SK-N-SH (cell line): ENCODE measurements at regions not wholly inside any gene's neighbourhood (a gene's known extent, or its start where the extent isn't known, plus 50 kb on each side); places are given as distances from the start of the nearest gene placed in this dataset.

Experiments
- CTCF ChIA-PET: fragments of 300-600, 350-600 bp; formaldehyde crosslinking; extraction: SDS; loops from one replicate; lab custom pipeline; 2021; lab: Yijun Ruan, JAX
- POLR2A ChIA-PET: fragments of 350-600 bp; sonication (Branson Sonifier 250); formaldehyde crosslinking; extraction: SDS; loops from one replicate; lab custom pipeline; 2020; ENCODE audit warnings: antibody characterized with exemption, inconsistent platforms; lab: Yijun Ruan, JAX
- DNase-seq: peaks from one replicate; pipeline ENCODE4 v3.0.0; 2012
- H2AFZ ChIP-seq: fragments of 200-600 bp; sonication (generic); 2 replicates; pipeline ENCODE4 v1.8.1; 2016; ENCODE audit warnings: antibody characterized with exemption, mild to moderate bottlenecking, low read depth
- H3F3A ChIP-seq: fragments of 200-600 bp; sonication (generic); replicated peaks from 2 replicates; pipeline ENCODE3; 2016; ENCODE audit warnings: antibody characterized with exemption, mild to moderate bottlenecking; ENCODE audit not compliant: insufficient read depth
- H3K27ac ChIP-seq, 2 experiments: fragments of 200-500 bp in 1 of 2; fragments of 200-600 bp in 1 of 2; sonication (Bioruptor generic) in 1 of 2; sonication (generic), shearing (Covaris generic) in 1 of 2; 2 replicates each; pipeline versions ENCODE4 v1.5.1 to v1.6.1; 2014 to 2016; ENCODE audit warnings: low read depth in 2 of 2, inconsistent platforms in 1 of 2, low read length in 1 of 2, mild to moderate bottlenecking in 1 of 2, mixed read lengths in 1 of 2
- H3K27me3 ChIP-seq: fragments of 200-600 bp; sonication (generic), shearing (Covaris generic); 2 replicates; pipeline ENCODE4 v1.6.1; 2016; ENCODE audit warnings: mixed run types; ENCODE audit not compliant: insufficient read depth
- H3K36me3 ChIP-seq, 2 experiments: fragments of 200-500 bp in 1 of 2; fragments of 200-600 bp in 1 of 2; sonication (Bioruptor generic) in 1 of 2; sonication (generic) in 1 of 2; replicated peaks in 1 of 2; 2 replicates each; pipeline versions ENCODE3 to v1.5.1; 2014 to 2016; ENCODE audit warnings: low read length in 1 of 2, mild to moderate bottlenecking in 1 of 2; ENCODE audit not compliant: insufficient read depth in 2 of 2, control insufficient read depth in 1 of 2
- H3K4me1 ChIP-seq, 2 experiments: fragments of 200-500 bp in 1 of 2; fragments of 200-600 bp in 1 of 2; sonication (Bioruptor generic) in 1 of 2; sonication (generic), shearing (Covaris generic) in 1 of 2; 2 replicates each; pipeline versions ENCODE4 v1.5.1 to v1.6.1; 2014 to 2016; ENCODE audit warnings: low read depth in 1 of 2, low read length in 1 of 2, mixed run types in 1 of 2; ENCODE audit not compliant: insufficient read depth in 2 of 2, control insufficient read depth in 1 of 2
- H3K4me2 ChIP-seq: fragments of 200-600 bp; sonication (generic), shearing (Covaris generic); 2 replicates; pipeline ENCODE4 v1.6.1; 2017; ENCODE audit warnings: mixed run types
- H3K4me3 ChIP-seq, 2 experiments: fragments of 200-500 bp in 1 of 2; fragments of 200-600 bp in 1 of 2; sonication (Bioruptor generic) in 1 of 2; sonication (generic), shearing (Covaris generic) in 1 of 2; 2 replicates each; pipeline versions ENCODE4 v1.5.1 to v1.8.1; 2014 to 2016; ENCODE audit warnings: low read depth in 2 of 2, inconsistent platforms in 1 of 2, low read length in 1 of 2, mild to moderate bottlenecking in 1 of 2, mixed read lengths in 1 of 2, moderate library complexity in 1 of 2
- H3K79me2 ChIP-seq: fragments of 200-600 bp; sonication (generic); 2 replicates; pipeline ENCODE4 v1.8.1; 2017; ENCODE audit warnings: mild to moderate bottlenecking; ENCODE audit not compliant: insufficient read depth
- H3K9ac ChIP-seq: fragments of 200-600 bp; sonication (generic); 2 replicates; pipeline ENCODE4 v1.6.1; 2017; ENCODE audit warnings: mixed run types
- H3K9me2 ChIP-seq: fragments of 200-600 bp; sonication (generic); 2 replicates; pipeline ENCODE4 v1.6.1; 2017; ENCODE audit warnings: mixed run types
- H3K9me3 ChIP-seq: fragments of 200-600 bp; sonication (generic); 2 replicates; pipeline ENCODE4 v1.6.1; 2017; ENCODE audit warnings: mixed run types, mild to moderate bottlenecking, moderate library complexity
- H4K20me1 ChIP-seq: fragments of 200-600 bp; sonication (generic); 2 replicates; pipeline ENCODE4 v1.6.1; 2017; ENCODE audit warnings: mild to moderate bottlenecking, mixed run types; ENCODE audit not compliant: insufficient read depth
- CHD2 ChIP-seq: fragments of 150-350 bp; IDR thresholded peaks from 2 replicates; pipeline ENCODE4 v1.6.1; 2018; ENCODE audit warnings: low read length; ENCODE audit not compliant: partially characterized antibody
- ELF1 ChIP-seq: IDR thresholded peaks from 2 replicates; pipeline ENCODE4 v1.4.0; 2012
- EP300 ChIP-seq, 2 experiments: IDR thresholded peaks; 2 replicates each; pipeline versions ENCODE4 v1.4.0 to v1.6.1; 2012; ENCODE audit warnings: borderline replicate concordance in 1 of 2, low read depth in 1 of 2, low read length in 1 of 2
- EZH2phosphoT487 ChIP-seq: fragments of 200-600 bp; sonication (generic); IDR thresholded peaks from 2 replicates; pipeline ENCODE4 v1.6.1; 2017; ENCODE audit warnings: low read depth, mixed run types, mild to moderate bottlenecking, antibody characterized with exemption, moderate library complexity, borderline replicate concordance
- FOSL2 ChIP-seq: IDR thresholded peaks from 2 replicates; pipeline ENCODE4 v1.4.0; 2012; ENCODE audit warnings: low read depth, mild to moderate bottlenecking, moderate library complexity, borderline replicate concordance
- GABPA ChIP-seq: IDR thresholded peaks from 2 replicates; pipeline ENCODE4 v1.4.0; 2012; ENCODE audit warnings: low read depth, mild to moderate bottlenecking
- GATA2 ChIP-seq: sonication (generic); formaldehyde crosslinking; IDR thresholded peaks from 2 replicates; pipeline ENCODE4 v1.5.0; 2020; ENCODE audit warnings: mild to moderate bottlenecking, missing genetic modification reagents
- IRF3 ChIP-seq: fragments of 150-350 bp; IDR thresholded peaks from 2 replicates; pipeline ENCODE4 v1.6.1; 2016; ENCODE audit warnings: mild to moderate bottlenecking, low read depth, low read length
- MEF2A ChIP-seq: IDR thresholded peaks from 2 replicates; pipeline ENCODE4 v1.4.0; 2012; ENCODE audit warnings: low read depth, borderline replicate concordance
- RAD21 ChIP-seq: IDR thresholded peaks from 2 replicates; pipeline ENCODE4 v1.6.1; 2012; ENCODE audit warnings: mild to moderate bottlenecking, low read length
- RCOR1 ChIP-seq: fragments of 150-350 bp; IDR thresholded peaks from 2 replicates; pipeline ENCODE4 v1.6.1; 2017; ENCODE audit warnings: antibody characterized with exemption, low read length
- REST ChIP-seq: IDR thresholded peaks from 2 replicates; pipeline ENCODE4 v1.6.1; 2012; ENCODE audit warnings: mild to moderate bottlenecking, low read depth, low read length, moderate library complexity
- RFX5 ChIP-seq: IDR thresholded peaks from 2 replicates; pipeline ENCODE4 v1.6.1; 2012; ENCODE audit warnings: mild to moderate bottlenecking, improper control_type of control experiment, low read length
- SIN3A ChIP-seq: IDR thresholded peaks from 2 replicates; pipeline ENCODE4 v1.6.1; 2012; ENCODE audit warnings: low read depth, mild to moderate bottlenecking, low read length, moderate library complexity, borderline replicate concordance
- SMC3 ChIP-seq: IDR thresholded peaks from 2 replicates; pipeline ENCODE4 v1.6.1; 2012; ENCODE audit warnings: low read depth, low read length, improper control_type of control experiment
- TCF12 ChIP-seq: IDR thresholded peaks from 2 replicates; pipeline ENCODE4 v1.4.0; 2012
- WGBS: methylation state at CpG from one replicate; pipeline ENCODE4 v1.1.6; 2017; ENCODE audit warnings: low lambda C conversion rate; 5-methylcytosine and 5-hydroxymethylcytosine counted together
- TF ChIP-seq, protein P1 (sequence below): IDR thresholded peaks from 2 replicates; pipeline ENCODE4 v1.4.0; 2012; ENCODE audit warnings: low read depth
- TF ChIP-seq, protein P2 (sequence below): IDR thresholded peaks from 2 replicates; pipeline ENCODE4; 2012
- TF ChIP-seq, protein P3 (sequence below): IDR thresholded peaks from 2 replicates; pipeline ENCODE4 v1.4.0; 2012; ENCODE audit warnings: low read depth, borderline replicate concordance
- TF ChIP-seq, protein P4 (sequence below): fragments of 150-350 bp; IDR thresholded peaks from 2 replicates; pipeline ENCODE4 v1.6.1; 2017; ENCODE audit warnings: antibody characterized with exemption, low read length, low read depth, borderline replicate concordance

GRCh38 chr1:238830036-238830611 lies 556.2 kb upstream of the CHRM3 start:
- H3K9me2 ChIP-seq = no peaks in the 10 kb centered on the region
- TF ChIP-seq CHD2 = no peak
- no peak for TF ChIP-seq RAD21
- TF ChIP-seq, protein P1, sequence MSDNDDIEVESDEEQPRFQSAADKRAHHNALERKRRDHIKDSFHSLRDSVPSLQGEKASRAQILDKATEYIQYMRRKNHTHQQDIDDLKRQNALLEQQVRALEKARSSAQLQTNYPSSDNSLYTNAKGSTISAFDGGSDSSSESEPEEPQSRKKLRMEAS = no peak
- TF ChIP-seq, protein P2, sequence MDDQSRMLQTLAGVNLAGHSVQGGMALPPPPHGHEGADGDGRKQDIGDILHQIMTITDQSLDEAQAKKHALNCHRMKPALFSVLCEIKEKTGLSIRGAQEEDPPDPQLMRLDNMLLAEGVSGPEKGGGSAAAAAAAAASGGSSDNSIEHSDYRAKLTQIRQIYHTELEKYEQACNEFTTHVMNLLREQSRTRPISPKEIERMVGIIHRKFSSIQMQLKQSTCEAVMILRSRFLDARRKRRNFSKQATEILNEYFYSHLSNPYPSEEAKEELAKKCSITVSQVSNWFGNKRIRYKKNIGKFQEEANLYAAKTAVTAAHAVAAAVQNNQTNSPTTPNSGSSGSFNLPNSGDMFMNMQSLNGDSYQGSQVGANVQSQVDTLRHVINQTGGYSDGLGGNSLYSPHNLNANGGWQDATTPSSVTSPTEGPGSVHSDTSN = no peak
- no peak for TF ChIP-seq SMC3
- TF ChIP-seq, all 33 proteins: peak for 0
- no peak overlapping the region; a peak in 1 of 4 replicates for H3K4me3 ChIP-seq
- no peaks in the 10 kb centered on the region for H3K79me2 ChIP-seq
- no peaks in the 10 kb centered on the region for H3F3A ChIP-seq
- no peaks in the 10 kb centered on the region for H3K4me1 ChIP-seq
- no peaks in the 10 kb centered on the region for H4K20me1 ChIP-seq
- no peak overlapping the region for H2AFZ ChIP-seq
- H3K9me3 ChIP-seq = no peaks in the 10 kb centered on the region
- H3K27me3 ChIP-seq = no peaks in the 10 kb centered on the region
- H3K4me2 ChIP-seq = no peak overlapping the region
- ChIA-PET POLR2A (no interaction called here), CTCF (no interaction called here)
- H3K9ac ChIP-seq = no peak overlapping the region
- DNase-seq = no peak
- H3K27ac ChIP-seq = no peak overlapping the region
- WGBS = 53% methylated on average over 3 of the region's 3 CpGs
- H3K36me3 ChIP-seq = no peaks in the 10 kb centered on the region

DNA sequence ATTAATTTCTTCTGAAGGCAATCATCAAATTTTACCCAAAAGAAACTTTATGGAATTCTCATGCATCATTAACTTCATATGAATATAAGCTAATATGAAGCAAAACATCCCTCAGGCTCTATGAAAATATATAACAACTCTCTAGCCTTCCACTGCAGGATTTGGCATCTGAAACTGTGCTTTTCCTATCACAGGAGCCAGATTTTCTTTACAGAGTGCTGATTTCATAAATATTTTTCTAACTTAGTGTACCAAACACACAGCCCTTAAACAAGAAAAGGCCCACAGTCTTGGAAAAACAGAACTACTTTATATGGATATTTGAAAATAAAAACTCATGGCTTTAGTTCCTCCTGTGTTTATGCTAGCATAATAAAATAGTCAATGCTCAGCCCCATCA lies 559.5 kb upstream of the CHRM3 start:
- no peak overlapping the region for H3K4me3 ChIP-seq
- TF ChIP-seq, protein P3, sequence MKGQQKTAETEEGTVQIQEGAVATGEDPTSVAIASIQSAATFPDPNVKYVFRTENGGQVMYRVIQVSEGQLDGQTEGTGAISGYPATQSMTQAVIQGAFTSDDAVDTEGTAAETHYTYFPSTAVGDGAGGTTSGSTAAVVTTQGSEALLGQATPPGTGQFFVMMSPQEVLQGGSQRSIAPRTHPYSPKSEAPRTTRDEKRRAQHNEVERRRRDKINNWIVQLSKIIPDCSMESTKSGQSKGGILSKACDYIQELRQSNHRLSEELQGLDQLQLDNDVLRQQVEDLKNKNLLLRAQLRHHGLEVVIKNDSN = no peak
- TF ChIP-seq MEF2A = no peak
- no peak for TF ChIP-seq RCOR1
- TF ChIP-seq RAD21 = no peak
- TF ChIP-seq RFX5 = no peak
- TF ChIP-seq, protein P4, sequence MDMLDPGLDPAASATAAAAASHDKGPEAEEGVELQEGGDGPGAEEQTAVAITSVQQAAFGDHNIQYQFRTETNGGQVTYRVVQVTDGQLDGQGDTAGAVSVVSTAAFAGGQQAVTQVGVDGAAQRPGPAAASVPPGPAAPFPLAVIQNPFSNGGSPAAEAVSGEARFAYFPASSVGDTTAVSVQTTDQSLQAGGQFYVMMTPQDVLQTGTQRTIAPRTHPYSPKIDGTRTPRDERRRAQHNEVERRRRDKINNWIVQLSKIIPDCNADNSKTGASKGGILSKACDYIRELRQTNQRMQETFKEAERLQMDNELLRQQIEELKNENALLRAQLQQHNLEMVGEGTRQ = no peak
- no peak for TF ChIP-seq GATA2
- TF ChIP-seq GABPA = no peak
- no peak for TF ChIP-seq EP300 (IDR thresholded peaks at IDR 0.05; ENCODE audit: borderline replicate concordance in 1 of 2, low read depth in 1 of 2, low read length in 1 of 2)
- TF ChIP-seq SIN3A = no peak
- no peak for TF ChIP-seq TCF12
- no peak for TF ChIP-seq EZH2phosphoT487
- no peak for TF ChIP-seq IRF3
- no peak for TF ChIP-seq ELF1
- TF ChIP-seq FOSL2 = no peak
- no peak for TF ChIP-seq REST
- TF ChIP-seq, protein P1 = no peak
- TF ChIP-seq CHD2 = no peak
- TF ChIP-seq, all 33 proteins: peak for 0
- Histone ChIP-seq H3K27ac (no peak overlapping the region), H3K27me3 (no peaks in the 10 kb centered on the region), H2AFZ (no peak overlapping the region), H3F3A (no peaks in the 10 kb centered on the region), H4K20me1 (no peaks in the 10 kb centered on the region), H3K9me3 (no peaks in the 10 kb centered on the region), H3K9me2 (no peaks in the 10 kb centered on the region), H3K9ac (no peak overlapping the region), H3K4me2 (no peak overlapping the region), H3K4me1 (no peaks in the 10 kb centered on the region), H3K79me2 (no peaks in the 10 kb centered on the region), H3K36me3 (no peaks in the 10 kb centered on the region)
- ChIA-PET POLR2A (no interaction called here), CTCF (no interaction called here)
- no peak for DNase-seq
